ENCODE measurements at regions not wholly inside any gene's neighbourhood (a gene's known extent, or its start where the extent isn't known, plus 50 kb on each side); places are given as distances from the start of the nearest gene placed in this dataset.

DNA sequence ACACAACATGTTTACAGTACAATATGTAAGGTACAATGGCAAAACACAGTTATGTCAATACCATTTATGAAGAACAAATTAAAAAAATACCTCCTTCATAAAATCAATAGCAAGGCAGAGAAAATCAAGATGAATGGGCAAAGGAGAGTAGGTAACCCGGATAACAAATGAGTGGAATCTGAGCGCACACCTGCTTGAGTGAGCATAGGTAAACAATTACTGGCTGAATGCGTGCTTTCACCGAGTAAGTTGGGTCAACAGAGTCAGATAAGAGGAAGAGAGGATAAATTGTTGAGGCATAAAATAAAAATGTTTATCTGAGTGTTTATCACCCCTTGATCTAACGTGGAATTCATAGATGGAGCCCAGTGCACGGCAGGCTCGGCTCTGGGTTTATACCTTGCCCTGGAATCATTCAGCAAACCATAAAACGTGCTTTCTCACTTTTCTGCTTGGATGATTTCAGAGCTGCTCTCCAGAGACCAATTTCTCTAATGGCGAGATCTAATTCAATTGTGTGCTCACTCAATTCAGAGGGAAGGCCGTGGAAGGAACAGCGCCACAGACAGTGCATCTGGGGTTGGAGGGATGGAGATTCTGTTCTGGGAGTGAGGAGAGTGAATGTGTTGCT is 224.8 kb upstream of the MAP3K7 start:
- Histone ChIP-seq H3K4me3 (ENCODE audit: low read length in 2 of 2) (no peak overlapping the region), H3K36me3 (ENCODE audit: insufficient read depth, low read length) (no peaks in the 10 kb centered on the region), H3K9me3 (ENCODE audit: control insufficient read depth in 1 of 2, low read length in 2 of 2) (no peaks in the 10 kb centered on the region), H3K27me3 (ENCODE audit: insufficient read depth, low read length) (no peaks in the 10 kb centered on the region), H3K4me1 (ENCODE audit: insufficient read depth, low read length) (no peaks in the 10 kb centered on the region), H3K27ac (ENCODE audit: low read depth, low read length) (no peak overlapping the region)
- ChIA-PET CTCF (ENCODE audit: partially characterized antibody) (no interaction called here), POLR2A (ENCODE audit: partially characterized antibody) (no interaction called here)
- Mint-ChIP-seq H3K27me3 (peaks cover 0 to 4% of the 10 kb centered on the region in 2 donors), H3K9me3 (peaks cover 0 to 13% (median under 1%) of the 10 kb centered on the region in 8 donors), H3K27ac (no peak overlapping the region), H3K36me3 (no peaks in the 10 kb centered on the region), H3K4me1 (no peaks in the 10 kb centered on the region), H3K4me3 (no peak overlapping the region)
- no peak for DNase-seq
- intact Hi-C loops (cut with micrococcal nuclease) = no loop called here

DNA sequence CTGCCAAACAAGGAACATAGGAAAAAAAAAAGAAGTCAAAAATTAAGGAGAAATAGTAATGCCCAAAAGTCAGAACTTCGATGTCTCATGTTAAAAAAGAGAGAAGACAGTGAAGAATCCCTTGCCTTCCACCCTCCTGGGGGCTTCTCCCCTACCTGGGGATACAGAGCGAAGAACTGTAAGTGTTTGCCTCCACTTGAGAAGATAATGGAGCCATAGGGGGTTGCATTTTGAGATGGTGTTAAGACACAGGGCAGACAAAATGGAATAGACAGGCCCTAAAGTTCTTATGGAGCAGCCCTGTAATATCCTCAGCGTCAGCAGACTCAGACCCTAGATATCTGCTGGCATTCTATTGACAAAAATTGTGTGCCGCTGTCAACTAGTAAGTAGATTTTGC is 222.2 kb upstream of the MAP3K7 start:
- no peak overlapping the region for H3K4me3 ChIP-seq (ENCODE audit: low read length in 2 of 2)
- intact Hi-C loops (cut with micrococcal nuclease) = no loop called here
- H3K4me3 Mint-ChIP-seq = no peak overlapping the region
- no peak overlapping the region for H3K27ac ChIP-seq (ENCODE audit: low read depth, low read length)
- H3K27me3 Mint-ChIP-seq = peaks cover 0 to 6% of the 10 kb centered on the region in 2 donors
- no peaks in the 10 kb centered on the region for H3K9me3 ChIP-seq (ENCODE audit: control insufficient read depth in 1 of 2, low read length in 2 of 2)
- H3K36me3 Mint-ChIP-seq = no peaks in the 10 kb centered on the region
- no peaks in the 10 kb centered on the region for H3K36me3 ChIP-seq (ENCODE audit: insufficient read depth, low read length)
- CTCF ChIA-PET (ENCODE audit: partially characterized antibody) = interaction anchor here (1.1 kb wide), 1 partner anchor 22 kb away, joined by 3 read pairs; no protein-coding TSS in a partner anchor
- no peaks in the 10 kb centered on the region for H3K4me1 Mint-ChIP-seq
- peaks cover 0 to 2% (median 0%) of the 10 kb centered on the region in 8 donors for H3K9me3 Mint-ChIP-seq
- H3K27me3 ChIP-seq (ENCODE audit: insufficient read depth, low read length) = no peaks in the 10 kb centered on the region
- POLR2A ChIA-PET (ENCODE audit: partially characterized antibody) = no interaction called here
- H3K27ac Mint-ChIP-seq = no peak overlapping the region
- DNase-seq = no peak
- H3K4me1 ChIP-seq (ENCODE audit: insufficient read depth, low read length) = no peaks in the 10 kb centered on the region

DNA sequence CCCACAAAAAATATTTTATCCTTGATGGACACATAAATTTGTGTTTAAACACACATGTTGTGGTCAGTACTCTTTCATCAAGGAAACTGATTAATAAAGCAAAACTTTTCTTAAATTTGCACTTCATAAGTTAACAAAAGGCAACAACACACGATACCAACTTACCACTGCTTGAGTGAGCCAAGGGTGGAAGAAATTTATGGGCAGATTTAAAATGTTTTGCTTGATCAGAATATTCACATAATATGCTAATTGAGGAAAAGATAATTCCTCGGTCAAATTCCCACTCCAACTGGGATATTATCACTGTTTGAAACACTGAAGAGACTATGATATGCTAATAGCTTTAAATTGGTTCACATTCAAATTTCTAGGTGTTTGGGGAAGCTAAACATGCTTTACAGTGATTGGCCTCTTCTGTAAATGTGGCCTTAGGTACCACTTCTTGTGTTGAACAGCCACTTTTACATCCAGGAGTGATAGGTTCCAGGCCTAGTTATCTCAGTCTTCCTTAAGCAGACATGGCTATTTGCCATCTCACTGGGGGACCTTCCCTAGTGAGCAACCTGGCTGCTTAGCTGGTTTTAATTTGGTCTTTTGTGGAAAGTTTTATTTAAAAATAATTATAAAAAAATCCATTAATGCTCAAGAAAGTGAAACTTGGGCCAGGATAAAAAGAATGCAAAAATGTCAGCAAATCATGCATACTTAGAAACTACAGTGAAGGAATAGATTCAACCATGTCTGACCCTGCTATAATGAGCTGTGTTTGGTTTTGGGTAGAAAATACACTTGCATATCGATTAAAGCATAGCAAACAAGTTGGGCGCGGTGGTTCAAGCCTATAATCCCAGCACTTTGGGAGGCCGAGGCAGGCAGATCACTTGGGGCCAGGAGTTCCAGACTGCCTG is 221.2 kb upstream of the MAP3K7 start:
- no peak for DNase-seq
- Mint-ChIP-seq H3K4me1 (no peaks in the 10 kb centered on the region), H3K27ac (no peak overlapping the region), H3K27me3 (peaks cover 0 to 6% of the 10 kb centered on the region in 2 donors), H3K4me3 (no peak overlapping the region), H3K36me3 (no peaks in the 10 kb centered on the region), H3K9me3 (no peaks in the 10 kb centered on the region)
- Histone ChIP-seq H3K36me3 (ENCODE audit: insufficient read depth, low read length) (no peaks in the 10 kb centered on the region), H3K4me1 (ENCODE audit: insufficient read depth, low read length) (no peaks in the 10 kb centered on the region), H3K9me3 (ENCODE audit: control insufficient read depth in 1 of 2, low read length in 2 of 2) (no peaks in the 10 kb centered on the region), H3K27ac (ENCODE audit: low read depth, low read length) (no peak overlapping the region), H3K27me3 (ENCODE audit: insufficient read depth, low read length) (no peaks in the 10 kb centered on the region), H3K4me3 (ENCODE audit: low read length in 2 of 2) (no peak overlapping the region)
- intact Hi-C loops (cut with micrococcal nuclease) = no loop called here
- ChIA-PET CTCF (ENCODE audit: partially characterized antibody) (interaction anchor here (1.1 kb wide), 1 partner anchor 23 kb away, joined by 3 read pairs; no protein-coding TSS in a partner anchor), POLR2A (ENCODE audit: partially characterized antibody) (no interaction called here)

DNA sequence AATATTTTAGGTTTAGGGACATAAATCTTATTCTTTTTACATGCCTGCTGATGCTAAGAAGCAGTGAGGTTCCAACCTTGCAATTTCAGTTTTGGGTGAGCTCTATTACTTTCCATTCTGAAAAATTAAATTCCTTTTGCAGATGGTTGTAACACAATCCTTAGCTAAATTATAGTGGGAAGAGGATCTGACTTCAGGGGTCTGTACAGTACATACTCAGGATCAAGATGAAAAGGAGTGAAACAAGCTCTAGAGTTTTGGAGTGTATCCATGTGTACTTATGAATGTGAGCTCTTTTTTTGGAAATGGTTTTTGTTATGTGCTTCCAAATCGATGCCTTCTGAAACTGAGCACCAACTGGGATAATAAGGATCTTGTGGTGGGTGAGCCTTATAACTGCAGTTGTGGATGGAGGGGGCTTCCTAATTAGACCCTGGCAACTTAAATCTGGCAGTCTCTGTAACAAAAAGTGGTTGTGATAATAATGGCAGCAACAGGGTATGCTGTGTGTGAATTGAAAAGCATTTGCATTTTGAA is 218.8 kb upstream of the MAP3K7 start:
- ChIA-PET CTCF (ENCODE audit: partially characterized antibody) (no interaction called here), POLR2A (ENCODE audit: partially characterized antibody) (no interaction called here)
- H3K36me3 Mint-ChIP-seq = no peaks in the 10 kb centered on the region

DNA sequence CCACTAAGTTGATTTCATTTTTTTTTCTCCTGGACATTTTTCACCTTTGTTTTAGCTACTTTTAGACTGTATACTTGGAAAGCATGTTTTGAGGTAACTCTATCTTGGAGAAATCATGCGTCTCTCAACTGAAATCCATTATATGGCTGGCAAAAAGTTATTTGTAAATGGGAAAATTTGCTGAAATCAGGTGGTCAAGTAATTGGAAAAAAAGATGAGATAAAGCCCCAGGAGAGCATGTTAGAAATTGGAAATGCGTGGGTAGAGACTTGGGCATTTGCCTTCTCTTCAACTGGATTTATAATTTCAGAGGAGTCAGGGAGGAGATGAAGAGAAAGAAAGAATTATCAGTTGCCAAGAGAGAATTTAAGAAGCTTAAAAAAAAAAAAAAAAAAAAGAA is 217.1 kb upstream of the MAP3K7 start:
- H3K9me3 ChIP-seq (ENCODE audit: control insufficient read depth in 1 of 2, low read length in 2 of 2) = no peaks in the 10 kb centered on the region
- CTCF ChIA-PET (ENCODE audit: partially characterized antibody) = no interaction called here
- Mint-ChIP-seq H3K9me3 (no peaks in the 10 kb centered on the region), H3K4me3 (no peak overlapping the region), H3K27ac (no peak overlapping the region), H3K4me1 (no peaks in the 10 kb centered on the region), H3K27me3 (peaks cover 0 to 3% of the 10 kb centered on the region in 2 donors), H3K36me3 (no peaks in the 10 kb centered on the region)
- POLR2A ChIA-PET (ENCODE audit: partially characterized antibody) = no interaction called here
- DNase-seq = no peak
- H3K27me3 ChIP-seq (ENCODE audit: insufficient read depth, low read length) = no peaks in the 10 kb centered on the region
- intact Hi-C loops (cut with micrococcal nuclease) = no loop called here
- no peaks in the 10 kb centered on the region for H3K4me1 ChIP-seq (ENCODE audit: insufficient read depth, low read length)
- H3K4me3 ChIP-seq (ENCODE audit: low read length in 2 of 2) = no peak overlapping the region
- no peaks in the 10 kb centered on the region for H3K36me3 ChIP-seq (ENCODE audit: insufficient read depth, low read length)
- H3K27ac ChIP-seq (ENCODE audit: low read depth, low read length) = no peak overlapping the region

More for the DNA sequence above, 218.8 kb upstream of the MAP3K7 start:
- peaks cover 0 to 7% of the 10 kb centered on the region in 2 donors for H3K27me3 Mint-ChIP-seq
- no peak for DNase-seq
- H3K4me1 Mint-ChIP-seq = no peaks in the 10 kb centered on the region
- Histone ChIP-seq H3K4me1 (ENCODE audit: insufficient read depth, low read length) (no peaks in the 10 kb centered on the region), H3K27me3 (ENCODE audit: insufficient read depth, low read length) (no peaks in the 10 kb centered on the region), H3K9me3 (ENCODE audit: control insufficient read depth in 1 of 2, low read length in 2 of 2) (no peaks in the 10 kb centered on the region), H3K36me3 (ENCODE audit: insufficient read depth, low read length) (no peaks in the 10 kb centered on the region), H3K27ac (ENCODE audit: low read depth, low read length) (no peak overlapping the region), H3K4me3 (ENCODE audit: low read length in 2 of 2) (no peak overlapping the region)
- no peaks in the 10 kb centered on the region for H3K9me3 Mint-ChIP-seq
- no peak overlapping the region for H3K4me3 Mint-ChIP-seq
- H3K27ac Mint-ChIP-seq = no peak overlapping the region
- intact Hi-C loops (cut with micrococcal nuclease) = no loop called here

DNA sequence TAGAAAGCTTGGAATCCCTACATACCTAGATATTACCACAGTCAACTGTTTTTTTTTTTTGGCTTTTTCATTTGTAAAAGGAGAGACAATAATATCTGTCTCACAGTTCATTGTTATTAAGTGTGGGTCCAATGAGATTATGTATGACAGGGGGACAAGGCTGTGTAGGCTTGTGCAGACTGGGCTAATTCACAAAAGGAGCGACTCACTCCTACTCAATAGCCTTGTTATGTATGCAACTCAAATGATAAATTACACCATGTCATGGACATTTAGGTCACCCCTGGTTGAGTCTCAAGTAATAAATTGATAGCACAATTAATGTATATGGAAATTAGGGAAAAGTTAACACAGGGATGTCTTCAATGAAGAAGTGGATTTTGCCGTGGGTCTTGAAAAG is 208.2 kb upstream of the MAP3K7 start:
- intact Hi-C loops (cut with micrococcal nuclease) = no loop called here

DNA sequence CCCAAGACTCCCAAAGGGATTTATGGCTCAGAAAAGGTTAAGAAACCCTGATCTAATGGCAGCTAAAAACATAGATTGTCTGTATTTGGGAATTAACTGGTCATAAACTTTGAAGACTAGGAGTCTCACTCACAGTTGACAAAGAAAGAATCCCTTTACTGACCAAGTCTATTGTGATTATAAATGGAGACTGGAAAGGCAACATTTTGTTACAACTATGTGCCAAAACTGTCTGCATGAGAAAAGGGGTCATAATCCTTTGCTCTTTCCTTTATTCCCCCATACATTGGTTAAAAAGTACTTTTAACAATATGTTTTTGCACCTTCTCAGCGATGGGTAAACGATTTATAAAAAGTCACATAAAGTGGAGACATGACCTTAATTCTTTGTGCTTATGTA is 206.9 kb upstream of the MAP3K7 start:
- no peak overlapping the region for H3K4me3 Mint-ChIP-seq
- no peaks in the 10 kb centered on the region for H3K9me3 Mint-ChIP-seq
- POLR2A ChIA-PET (ENCODE audit: partially characterized antibody) = no interaction called here
- DNase-seq = no peak
- CTCF ChIA-PET (ENCODE audit: partially characterized antibody) = no interaction called here
- Histone ChIP-seq H3K4me3 (ENCODE audit: low read length in 2 of 2) (no peak overlapping the region), H3K27ac (ENCODE audit: low read depth, low read length) (no peak overlapping the region), H3K9me3 (ENCODE audit: control insufficient read depth in 1 of 2, low read length in 2 of 2) (no peaks in the 10 kb centered on the region), H3K4me1 (ENCODE audit: insufficient read depth, low read length) (no peaks in the 10 kb centered on the region), H3K27me3 (ENCODE audit: insufficient read depth, low read length) (no peaks in the 10 kb centered on the region), H3K36me3 (ENCODE audit: insufficient read depth, low read length) (no peaks in the 10 kb centered on the region)
- H3K27me3 Mint-ChIP-seq = no peaks in the 10 kb centered on the region
- H3K27ac Mint-ChIP-seq = no peak overlapping the region
- no peaks in the 10 kb centered on the region for H3K4me1 Mint-ChIP-seq
- no peaks in the 10 kb centered on the region for H3K36me3 Mint-ChIP-seq
- intact Hi-C loops (cut with micrococcal nuclease) = no loop called here

More for the DNA sequence above, 208.2 kb upstream of the MAP3K7 start:
- H3K27me3 ChIP-seq (ENCODE audit: insufficient read depth, low read length) = no peaks in the 10 kb centered on the region
- no peaks in the 10 kb centered on the region for H3K9me3 ChIP-seq (ENCODE audit: control insufficient read depth in 1 of 2, low read length in 2 of 2)
- Mint-ChIP-seq H3K27me3 (no peaks in the 10 kb centered on the region), H3K27ac (no peak overlapping the region), H3K4me1 (no peaks in the 10 kb centered on the region), H3K36me3 (no peaks in the 10 kb centered on the region), H3K4me3 (no peak overlapping the region), H3K9me3 (no peaks in the 10 kb centered on the region)
- no peak overlapping the region for H3K4me3 ChIP-seq (ENCODE audit: low read length in 2 of 2)
- H3K27ac ChIP-seq (ENCODE audit: low read depth, low read length) = no peak overlapping the region
- ChIA-PET POLR2A (ENCODE audit: partially characterized antibody) (no interaction called here), CTCF (ENCODE audit: partially characterized antibody) (no interaction called here)
- DNase-seq = no peak
- H3K4me1 ChIP-seq (ENCODE audit: insufficient read depth, low read length) = no peaks in the 10 kb centered on the region
- H3K36me3 ChIP-seq (ENCODE audit: insufficient read depth, low read length) = no peaks in the 10 kb centered on the region
